ENCODE measurements at regions not wholly inside any gene's neighbourhood (a gene's known extent, or its start where the extent isn't known, plus 50 kb on each side); places are given as distances from the start of the nearest gene placed in this dataset.

DNA sequence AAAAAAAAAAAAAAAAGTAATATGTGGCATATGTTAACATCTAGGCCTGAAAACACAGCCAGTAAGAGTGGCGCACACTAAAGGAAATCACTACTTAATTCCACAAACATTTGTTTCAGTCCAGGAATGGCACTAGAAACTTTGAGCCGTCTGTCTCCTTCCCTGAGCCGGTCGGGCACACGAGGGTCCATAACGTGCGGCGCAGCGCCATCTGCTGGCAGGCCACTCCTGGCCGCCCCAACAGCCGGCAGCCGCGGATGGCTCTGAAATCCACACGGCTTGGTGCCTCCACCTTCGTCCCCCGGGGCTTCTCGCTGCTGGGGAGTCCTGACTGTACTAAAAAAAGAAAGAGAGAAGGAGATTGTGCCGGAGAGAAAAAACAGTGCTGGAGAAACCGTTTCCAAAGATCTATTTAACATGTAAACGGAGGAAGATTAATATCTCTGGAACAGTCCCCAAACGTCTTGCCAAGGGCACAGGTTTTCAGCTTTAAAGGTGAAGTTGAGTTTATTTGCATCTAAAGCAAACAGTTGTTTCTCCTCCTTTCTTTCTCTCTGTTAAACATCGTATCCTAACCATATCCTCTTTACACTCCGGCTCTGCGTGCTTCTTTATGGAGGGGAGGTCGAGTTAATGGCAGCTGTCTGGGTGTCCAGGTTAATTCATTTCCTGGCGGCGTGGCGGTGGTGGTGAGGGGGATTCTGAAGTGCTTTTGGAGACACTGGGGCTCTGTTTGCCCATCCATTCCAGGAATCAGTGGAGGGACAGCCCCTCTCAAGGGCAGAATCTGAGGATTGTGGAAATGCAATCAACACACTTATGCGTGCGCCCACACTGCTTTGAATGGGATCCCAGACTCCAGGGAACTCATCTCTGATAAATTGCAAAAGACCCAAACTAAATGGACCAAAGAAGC, 611.3 kb upstream of the SALL1 start:
- no peaks in the 10 kb centered on the region for H3K4me1 ChIP-seq (ENCODE audit: low read length)
- no peak overlapping the region for H3K4me3 ChIP-seq (ENCODE audit: low read length)

DNA sequence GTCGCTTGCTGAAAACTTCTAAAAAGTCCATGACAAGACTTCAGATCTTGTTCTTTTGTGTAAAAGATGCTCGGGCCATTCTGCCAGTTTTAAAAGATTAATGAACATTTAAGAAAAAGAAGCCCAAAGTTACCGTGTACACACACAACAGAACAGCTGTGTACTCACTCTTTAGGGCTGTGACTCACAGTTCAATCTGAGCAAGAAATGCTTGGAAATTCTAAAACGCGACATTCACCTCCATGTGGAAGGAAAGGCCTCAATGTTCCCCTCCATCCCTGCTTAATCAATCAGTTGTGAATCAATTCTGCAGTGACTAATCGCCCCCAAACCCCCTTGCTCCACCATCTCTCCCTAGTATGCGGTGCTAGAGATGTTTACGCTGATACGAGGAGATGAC, 609.9 kb upstream of the SALL1 start:
- Histone ChIP-seq H3K9me3 (ENCODE audit: insufficient read depth, low read length) (no peaks in the 10 kb centered on the region), H3K4me3 (ENCODE audit: low read length) (no peak overlapping the region), H2AFZ (ENCODE audit: low read depth, low read length) (no peak overlapping the region), H3K4me1 (ENCODE audit: low read length) (no peaks in the 10 kb centered on the region), H3K36me3 (replicated peaks; ENCODE audit: low read depth, low read length) (no peaks in the 10 kb centered on the region), H3K79me2 (ENCODE audit: low read length) (no peaks in the 10 kb centered on the region), H3K4me2 (ENCODE audit: low read length) (no peak overlapping the region), H3K9ac (ENCODE audit: low read length) (no peak overlapping the region), H4K20me1 (ENCODE audit: insufficient read depth, low read length) (no peaks in the 10 kb centered on the region), H3K27ac (ENCODE audit: low read length) (no peak overlapping the region), H3K27me3 (ENCODE audit: low read depth, low read length) (peaks cover 15% of the 10 kb centered on the region)
- TF ChIP-seq EZH2phosphoT487 (IDR thresholded peaks at IDR 0.05; ENCODE audit: low read depth): no peak
- TF ChIP-seq, protein P1, sequence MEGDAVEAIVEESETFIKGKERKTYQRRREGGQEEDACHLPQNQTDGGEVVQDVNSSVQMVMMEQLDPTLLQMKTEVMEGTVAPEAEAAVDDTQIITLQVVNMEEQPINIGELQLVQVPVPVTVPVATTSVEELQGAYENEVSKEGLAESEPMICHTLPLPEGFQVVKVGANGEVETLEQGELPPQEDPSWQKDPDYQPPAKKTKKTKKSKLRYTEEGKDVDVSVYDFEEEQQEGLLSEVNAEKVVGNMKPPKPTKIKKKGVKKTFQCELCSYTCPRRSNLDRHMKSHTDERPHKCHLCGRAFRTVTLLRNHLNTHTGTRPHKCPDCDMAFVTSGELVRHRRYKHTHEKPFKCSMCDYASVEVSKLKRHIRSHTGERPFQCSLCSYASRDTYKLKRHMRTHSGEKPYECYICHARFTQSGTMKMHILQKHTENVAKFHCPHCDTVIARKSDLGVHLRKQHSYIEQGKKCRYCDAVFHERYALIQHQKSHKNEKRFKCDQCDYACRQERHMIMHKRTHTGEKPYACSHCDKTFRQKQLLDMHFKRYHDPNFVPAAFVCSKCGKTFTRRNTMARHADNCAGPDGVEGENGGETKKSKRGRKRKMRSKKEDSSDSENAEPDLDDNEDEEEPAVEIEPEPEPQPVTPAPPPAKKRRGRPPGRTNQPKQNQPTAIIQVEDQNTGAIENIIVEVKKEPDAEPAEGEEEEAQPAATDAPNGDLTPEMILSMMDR (IDR thresholded peaks at IDR 0.05; ENCODE audit: low read depth, low read length): no peak

More for the DNA sequence above, 611.3 kb upstream of the SALL1 start:
- TF ChIP-seq, protein P1 (IDR thresholded peaks at IDR 0.05; ENCODE audit: low read depth, low read length): peak; percentile 81
- TF ChIP-seq EZH2phosphoT487 (IDR thresholded peaks at IDR 0.05; ENCODE audit: low read depth): no peak
- no peak overlapping the region for H3K27ac ChIP-seq (ENCODE audit: low read length)
- H3K4me2 ChIP-seq (ENCODE audit: low read length): no peak overlapping the region
- H3K27me3 ChIP-seq (ENCODE audit: low read depth, low read length): peaks cover 15% of the 10 kb centered on the region
- H3K9me3 ChIP-seq (ENCODE audit: insufficient read depth, low read length): no peaks in the 10 kb centered on the region
- H4K20me1 ChIP-seq (ENCODE audit: insufficient read depth, low read length): no peaks in the 10 kb centered on the region
- no peak overlapping the region for H3K9ac ChIP-seq (ENCODE audit: low read length)
- no peaks in the 10 kb centered on the region for H3K36me3 ChIP-seq (replicated peaks; ENCODE audit: low read depth, low read length)
- no peaks in the 10 kb centered on the region for H3K79me2 ChIP-seq (ENCODE audit: low read length)
- no peak overlapping the region for H2AFZ ChIP-seq (ENCODE audit: low read depth, low read length)

DNA sequence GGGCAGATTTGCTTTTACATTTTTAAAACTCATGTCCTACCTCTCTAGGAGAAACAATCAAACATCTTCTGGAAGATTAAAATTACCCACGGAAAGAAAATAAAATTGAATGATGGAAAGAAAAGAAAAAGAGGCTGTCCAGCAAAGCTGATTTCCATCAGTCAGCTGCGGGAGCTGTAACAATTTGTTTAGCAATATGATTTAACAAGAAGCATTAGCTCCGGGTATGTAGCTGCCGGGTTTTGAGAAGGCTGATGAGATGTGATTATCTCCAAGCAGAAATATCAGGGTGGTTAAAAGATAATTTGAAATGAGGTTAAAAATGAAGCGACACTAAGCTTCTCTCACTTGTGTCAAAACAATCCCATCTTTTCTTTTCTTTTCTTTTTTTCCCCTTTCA, 608.9 kb upstream of the SALL1 start:
- no peaks in the 10 kb centered on the region for H3K79me2 ChIP-seq (ENCODE audit: low read length)
- H3K9ac ChIP-seq (ENCODE audit: low read length): no peak overlapping the region
- no peak overlapping the region for H3K4me2 ChIP-seq (ENCODE audit: low read length)
- H3K4me1 ChIP-seq (ENCODE audit: low read length): no peaks in the 10 kb centered on the region
- no peaks in the 10 kb centered on the region for H3K9me3 ChIP-seq (ENCODE audit: insufficient read depth, low read length)
- H4K20me1 ChIP-seq (ENCODE audit: insufficient read depth, low read length): no peaks in the 10 kb centered on the region
- H3K27ac ChIP-seq (ENCODE audit: low read length): no peak overlapping the region
- H3K4me3 ChIP-seq (ENCODE audit: low read length): no peak overlapping the region
- TF ChIP-seq, protein P1 (IDR thresholded peaks at IDR 0.05; ENCODE audit: low read depth, low read length): no peak
- no peak for TF ChIP-seq EZH2phosphoT487 (IDR thresholded peaks at IDR 0.05; ENCODE audit: low read depth)
- no peaks in the 10 kb centered on the region for H3K36me3 ChIP-seq (replicated peaks; ENCODE audit: low read depth, low read length)
- H3K27me3 ChIP-seq (ENCODE audit: low read depth, low read length): peaks cover 15% of the 10 kb centered on the region
- no peak overlapping the region for H2AFZ ChIP-seq (ENCODE audit: low read depth, low read length)

DNA sequence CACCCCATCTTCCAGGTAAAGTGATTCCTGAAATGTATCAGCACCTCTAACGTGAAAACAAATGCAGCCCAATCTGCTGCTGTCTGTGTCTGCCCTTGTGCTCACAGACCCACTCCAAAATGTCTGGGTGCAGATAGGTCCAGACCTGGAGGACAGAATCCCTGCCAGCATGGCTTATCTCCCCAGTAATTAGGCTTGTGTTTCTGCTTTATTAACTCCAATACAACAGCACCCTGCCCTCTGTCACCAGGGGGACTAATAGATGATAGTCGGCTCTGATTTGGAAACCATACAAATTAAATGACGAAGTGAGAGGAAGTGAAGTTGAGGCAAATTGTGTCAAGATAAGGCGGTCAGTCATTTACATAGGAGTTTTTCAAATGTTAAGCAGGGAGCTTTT, 608.3 kb upstream of the SALL1 start:
- H3K27ac ChIP-seq (ENCODE audit: low read length): no peak overlapping the region
- no peaks in the 10 kb centered on the region for H4K20me1 ChIP-seq (ENCODE audit: insufficient read depth, low read length)
- no peak overlapping the region for H2AFZ ChIP-seq (ENCODE audit: low read depth, low read length)
- no peak overlapping the region for H3K4me3 ChIP-seq (ENCODE audit: low read length)
- H3K9me3 ChIP-seq (ENCODE audit: insufficient read depth, low read length): no peaks in the 10 kb centered on the region
- no peaks in the 10 kb centered on the region for H3K36me3 ChIP-seq (replicated peaks; ENCODE audit: low read depth, low read length)
- no peak overlapping the region for H3K4me2 ChIP-seq (ENCODE audit: low read length)
- H3K27me3 ChIP-seq (ENCODE audit: low read depth, low read length): peaks cover 18% of the 10 kb centered on the region
- TF ChIP-seq, protein P1 (IDR thresholded peaks at IDR 0.05; ENCODE audit: low read depth, low read length): no peak
- TF ChIP-seq EZH2phosphoT487 (IDR thresholded peaks at IDR 0.05; ENCODE audit: low read depth): no peak
- no peak overlapping the region for H3K9ac ChIP-seq (ENCODE audit: low read length)
- H3K79me2 ChIP-seq (ENCODE audit: low read length): no peaks in the 10 kb centered on the region
- no peaks in the 10 kb centered on the region for H3K4me1 ChIP-seq (ENCODE audit: low read length)
